ENCODE measurements at regions not wholly inside any gene's neighbourhood (a gene's known extent, or its start where the extent isn't known, plus 50 kb on each side); places are given as distances from the start of the nearest gene placed in this dataset.
A peak's percentile ranks its signal among the peaks of the same experiment; 100 is the strongest.

- peaks cover 31% of the 10 kb centered on the region for H3K36me3 ChIP-seq (ENCODE audit: control insufficient read depth, insufficient read depth, low read length)
- no peak for TF ChIP-seq CEBPB (IDR thresholded peaks at IDR 0.05; ENCODE audit: low read depth, low read length)
- no peak for TF ChIP-seq CTCF (conservative IDR thresholded peaks at IDR 0.05; ENCODE audit: low read depth, low read length)
- TF ChIP-seq MAZ (IDR thresholded peaks at IDR 0.05; ENCODE audit: borderline replicate concordance, low read depth, low read length), result no peak
- TF ChIP-seq USF2 (IDR thresholded peaks at IDR 0.05; ENCODE audit: low read depth, low read length), result no peak
- no peak for TF ChIP-seq RFX5 (IDR thresholded peaks at IDR 0.05; ENCODE audit: low read depth, low read length)
- no peak for TF ChIP-seq FOS (IDR thresholded peaks at IDR 0.05; ENCODE audit: low read depth, low read length)
- TF ChIP-seq ELK1 (IDR thresholded peaks at IDR 0.05; ENCODE audit: borderline replicate concordance, low read depth, low read length), result no peak
- H3K23ac ChIP-seq (ENCODE audit: low read depth, low read length), result no peak overlapping the region
- H4K20me1 ChIP-seq (ENCODE audit: insufficient read depth, low read length), result peaks cover 3% of the 10 kb centered on the region; the same call in 1 of the 2 replicates
- WGBS, 2 experiments (ENCODE audit: extremely low coverage in 2 of 2, insufficient read length in 1 of 2), result no CpG with 5 or more reads among the region's 1 CpG
- no peak overlapping the region for H2AK5ac ChIP-seq (ENCODE audit: low read depth, low read length)
- H3K4me1 ChIP-seq (ENCODE audit: control insufficient read depth, insufficient read depth, low read length), result no peaks in the 10 kb centered on the region; the same call in 1 of the 2 replicates
- no TSS peak for BruUV-seq (replicated peaks)
- no peak overlapping the region for H3K18ac ChIP-seq (ENCODE audit: low read depth, low read length)
- H2AK9ac ChIP-seq (replicated peaks; ENCODE audit: low read depth, low read length, poor library complexity), result no peak overlapping the region
- H3K9ac ChIP-seq (ENCODE audit: low read depth, low read length), result no peak overlapping the region
- peaks cover 2 to 14% of the 10 kb centered on the region in 2 experiments; a peak in 3 of 4 replicates for H3K79me1 ChIP-seq (ENCODE audit: low read depth in 1 of 2, low read length in 2 of 2)
- no peak overlapping the region for H3K14ac ChIP-seq (replicated peaks; ENCODE audit: low read depth, low read length)
- H3K27ac ChIP-seq (ENCODE audit: insufficient read depth, low read length), result no peak overlapping the region
- no peak overlapping the region for H2BK120ac ChIP-seq (ENCODE audit: low read depth, low read length)
- no peak overlapping the region for H2BK5ac ChIP-seq (ENCODE audit: low read depth, low read length, poor library complexity, severe bottlenecking)
- intact Hi-C loops (cut with micrococcal nuclease), result no loop called here
- no peak for ATAC-seq (ENCODE audit: low read depth)
- no peak overlapping the region for H4K91ac ChIP-seq (ENCODE audit: insufficient read depth, low read depth, low read length)
- H3K4me3 ChIP-seq (ENCODE audit: insufficient read depth, low read depth, low read length), result no peak overlapping the region
- no peaks in the 10 kb centered on the region for H3K27me3 ChIP-seq (ENCODE audit: control insufficient read depth, insufficient read depth, low read length)
- no peak overlapping the region for H3K56ac ChIP-seq (ENCODE audit: extremely low read depth, insufficient read depth, low read length)
- no peaks in the 10 kb centered on the region for H3K9me3 ChIP-seq (ENCODE audit: control insufficient read depth, insufficient read depth, low read length)
- dilution Hi-C loops (cut with HindIII; ENCODE audit: low sequenced_read_pairs, unreplicated experiment), result no loop called here
- no peak overlapping the region for H2AFZ ChIP-seq (replicated peaks; ENCODE audit: low read length, poor library complexity)
- no peak overlapping the region for H3K4me2 ChIP-seq (ENCODE audit: low read depth, low read length)
- peaks cover 9% of the 10 kb centered on the region; the same call in 1 of the 2 replicates for H3K9me1 ChIP-seq (ENCODE audit: insufficient read depth, low read length)
- ChIA-PET CTCF (no interaction called here), POLR2A (ENCODE audit: unreplicated experiment) (no interaction called here)
- H4K5ac ChIP-seq (ENCODE audit: low read depth, low read length), result no peak overlapping the region
- no peak overlapping the region for H4K8ac ChIP-seq (ENCODE audit: low read depth in 2 of 2, low read length in 2 of 2)
- in situ Hi-C loops (cut with MboI; ENCODE audit: low sequenced_read_pairs), result no loop called here
- DNase-seq, result peak; percentile 43
- H3K4ac ChIP-seq (ENCODE audit: low read depth, low read length), result no peak overlapping the region
- no peak overlapping the region for H2BK20ac ChIP-seq (ENCODE audit: low read depth, low read length)
- no peak overlapping the region for H2BK15ac ChIP-seq (ENCODE audit: low read depth, low read length)
Measured at GRCh38 chr14:100988011-100988410, 84.5 kb upstream of the RTL1 start.
